Occipital lobe (tissue), 1 donor: ENCODE measurements at regions not wholly inside any gene's neighbourhood (a gene's known extent, or its start where the extent isn't known, plus 50 kb on each side); places are given as distances from the start of the nearest gene placed in this dataset.

Source experiments
- DNase-seq: peaks from one replicate; lab custom pipeline; 2025; lab: John Stamatoyannopoulos, UW

DNA sequence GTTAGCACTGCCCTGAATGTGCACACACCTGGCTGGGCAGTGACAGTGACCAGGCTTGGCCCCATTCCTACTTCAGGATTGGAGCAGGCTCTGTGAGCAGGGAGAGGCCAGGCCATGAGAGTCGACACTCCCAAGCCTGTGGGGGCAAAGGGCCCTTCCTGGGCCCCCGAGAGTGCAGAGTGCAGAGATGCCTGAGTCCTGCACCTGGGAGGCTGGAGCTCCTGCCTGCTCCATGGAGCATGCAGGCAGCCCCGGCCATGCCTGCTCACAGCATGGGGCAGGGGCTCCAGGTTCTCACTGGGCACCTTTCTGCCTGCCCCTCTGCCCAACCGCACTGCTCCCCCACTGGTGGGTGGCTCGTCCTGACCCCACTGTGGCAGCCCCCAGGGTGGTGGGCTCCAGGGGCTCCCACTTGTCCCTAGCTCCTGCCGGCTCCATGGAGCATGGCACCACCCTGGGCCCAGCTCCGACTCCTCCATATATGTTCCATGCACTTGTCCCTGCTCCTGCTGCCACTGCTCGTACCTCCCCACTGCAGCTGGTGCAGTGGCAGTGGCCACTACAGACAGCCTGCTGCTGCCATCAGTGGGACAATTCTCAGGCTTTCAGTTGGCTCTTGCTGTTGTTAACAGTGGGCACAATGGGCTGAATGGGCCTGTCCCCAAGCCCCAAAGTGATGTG lies 282.0 kb downstream of the RPRM start:
- no peak for DNase-seq

DNA sequence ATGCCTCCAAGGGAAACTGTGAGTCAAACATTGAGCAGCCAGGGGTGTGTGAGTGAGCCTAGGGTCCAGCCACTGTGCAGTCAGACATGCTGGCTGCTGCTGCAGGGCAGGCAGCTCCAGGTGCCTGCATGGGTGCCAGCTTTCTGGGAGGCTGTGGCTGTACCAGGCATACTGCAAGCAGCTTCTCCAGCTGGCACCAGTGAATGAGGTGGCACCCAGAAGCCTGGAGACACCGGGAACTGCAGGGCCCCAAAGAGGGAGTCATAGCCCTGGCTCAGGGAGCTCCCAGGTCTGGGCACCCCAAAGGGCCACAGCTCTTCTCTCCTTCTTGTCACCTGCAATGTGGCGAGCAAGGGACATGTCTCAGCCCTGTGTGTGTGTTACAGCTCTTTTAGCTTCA lies 283.2 kb downstream of the RPRM start:
- DNase-seq: no peak

DNA sequence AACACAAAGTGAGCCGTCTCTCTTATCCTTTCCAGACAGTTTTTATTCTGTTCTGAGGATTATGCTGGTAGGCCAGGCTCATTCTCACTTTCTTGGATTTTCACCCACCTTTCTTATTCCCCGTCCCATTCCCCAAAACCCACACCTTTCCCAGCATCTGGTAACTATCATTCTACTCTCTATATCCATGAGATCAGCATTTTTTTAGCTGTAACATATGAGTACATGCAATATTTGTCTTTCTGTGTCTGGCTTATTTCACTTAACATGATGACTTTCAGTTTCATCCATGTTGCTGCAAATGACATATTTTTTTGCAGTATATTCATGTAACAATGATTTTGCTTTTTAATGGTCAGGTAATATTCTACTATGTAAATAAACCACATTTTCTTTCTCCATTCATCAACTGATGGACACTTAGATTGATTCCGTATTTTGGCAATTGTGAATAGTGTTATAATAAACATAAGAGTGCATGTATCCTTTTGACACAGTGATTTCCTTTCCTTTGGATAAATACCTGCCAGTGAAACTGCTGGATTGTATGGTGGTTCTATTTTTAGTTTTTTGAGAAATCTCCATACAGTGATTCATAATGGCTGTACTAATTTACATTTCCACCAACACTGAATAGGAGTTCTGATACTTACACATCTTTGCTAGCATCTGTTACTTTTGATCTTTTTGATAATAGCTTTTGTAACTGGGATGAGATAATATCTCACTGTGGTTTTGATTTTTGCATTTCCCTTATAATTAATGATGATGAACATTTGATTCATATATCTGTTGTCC lies 289.3 kb downstream of the RPRM start:
- no peak for DNase-seq

DNA sequence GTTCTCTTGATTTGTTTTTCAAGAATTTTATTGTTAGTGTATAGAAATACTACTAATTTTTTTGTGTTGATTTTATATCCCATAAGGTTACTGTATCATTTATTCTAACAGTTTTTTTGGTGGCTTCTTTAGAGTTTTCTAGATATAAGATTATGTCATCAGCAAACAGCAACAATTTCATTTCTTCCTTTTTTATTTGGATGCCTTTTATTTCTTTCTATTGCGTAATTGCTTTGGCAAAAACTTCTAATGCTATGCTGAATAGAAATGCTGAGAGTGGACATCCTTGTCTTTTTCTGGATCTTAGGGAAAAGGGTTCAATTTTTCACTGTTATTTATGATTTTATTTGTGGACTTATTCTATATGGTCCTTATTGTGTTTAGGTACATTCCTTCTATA lies 298.8 kb downstream of the RPRM start:
- DNase-seq: no peak

DNA sequence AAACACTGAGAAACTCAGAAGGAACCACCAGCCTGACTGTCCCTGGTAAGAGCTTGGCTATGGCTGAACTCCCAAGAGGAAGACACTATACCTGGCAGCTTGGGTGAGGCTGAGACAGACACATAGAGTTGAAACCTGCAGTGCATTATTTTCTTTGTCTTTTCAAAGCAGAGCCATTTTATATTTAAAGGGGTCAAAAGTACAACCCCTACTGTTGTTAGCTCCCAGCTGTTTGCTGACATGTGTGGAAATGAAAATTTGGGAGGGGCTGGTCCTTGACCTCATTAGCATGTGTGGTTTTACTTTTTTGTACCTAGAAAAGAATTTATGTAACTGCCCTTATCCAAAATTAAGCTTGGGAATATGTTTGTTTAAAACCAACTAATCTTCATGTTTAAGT lies 309.0 kb downstream of the RPRM start:
- DNase-seq: no peak

DNA sequence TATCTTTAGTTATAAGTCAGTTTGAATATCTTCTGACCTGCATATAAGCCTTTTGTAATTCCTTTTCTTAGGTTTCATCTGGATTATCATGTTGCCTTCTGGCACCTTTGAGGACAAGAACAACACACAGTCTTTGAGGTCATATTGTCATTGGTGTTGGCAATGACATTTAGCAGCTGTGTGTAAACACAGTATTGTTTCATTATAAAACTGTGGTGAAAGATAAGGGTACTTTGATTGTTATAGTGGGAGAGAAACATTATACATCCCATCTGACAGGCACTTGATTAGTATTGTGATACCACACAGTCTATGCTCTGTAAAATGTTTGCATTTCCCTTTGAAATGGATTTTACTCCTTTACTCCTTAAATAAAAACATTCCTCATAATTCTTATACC lies 313.5 kb downstream of the RPRM start:
- DNase-seq: no peak

DNA sequence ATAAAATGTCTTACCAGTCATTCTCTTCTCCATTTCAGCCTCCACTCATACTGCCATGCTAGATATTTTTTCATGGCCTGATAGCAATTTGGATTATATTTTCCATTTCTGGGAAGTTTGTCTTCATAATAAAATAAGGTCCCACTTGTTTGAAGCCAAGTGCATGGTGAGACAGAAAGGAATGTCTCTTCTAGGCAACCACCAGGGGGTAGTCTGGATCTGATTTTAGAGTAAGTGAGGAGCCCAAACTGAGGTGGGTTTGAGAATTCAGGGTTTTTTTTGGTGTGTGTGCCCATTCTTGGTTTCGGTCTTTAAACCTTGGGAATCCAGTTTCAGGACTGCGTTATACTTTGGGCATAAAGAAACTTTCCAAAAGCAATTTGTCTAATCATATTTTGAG lies 315.5 kb downstream of the RPRM start:
- DNase-seq: no peak

DNA sequence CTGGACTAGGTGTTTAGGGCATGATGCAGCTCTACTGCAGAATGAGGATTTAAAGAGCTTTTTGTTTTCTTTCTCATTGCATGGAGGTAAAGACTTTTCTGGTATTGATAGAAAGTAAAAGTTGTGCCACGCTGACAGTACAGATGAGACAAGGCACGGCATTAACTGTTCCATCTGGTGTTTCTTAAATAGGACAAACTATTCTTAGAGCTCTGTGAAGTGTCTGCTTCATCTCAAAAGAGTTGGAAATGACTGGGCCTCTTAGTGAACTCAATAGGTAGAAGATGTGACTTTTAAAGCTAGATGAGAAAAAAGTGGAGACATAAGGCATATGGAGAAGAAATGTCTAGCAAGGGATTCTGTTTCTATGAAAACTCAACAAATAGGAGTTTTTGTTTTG lies 321.8 kb downstream of the RPRM start:
- no peak for DNase-seq

DNA sequence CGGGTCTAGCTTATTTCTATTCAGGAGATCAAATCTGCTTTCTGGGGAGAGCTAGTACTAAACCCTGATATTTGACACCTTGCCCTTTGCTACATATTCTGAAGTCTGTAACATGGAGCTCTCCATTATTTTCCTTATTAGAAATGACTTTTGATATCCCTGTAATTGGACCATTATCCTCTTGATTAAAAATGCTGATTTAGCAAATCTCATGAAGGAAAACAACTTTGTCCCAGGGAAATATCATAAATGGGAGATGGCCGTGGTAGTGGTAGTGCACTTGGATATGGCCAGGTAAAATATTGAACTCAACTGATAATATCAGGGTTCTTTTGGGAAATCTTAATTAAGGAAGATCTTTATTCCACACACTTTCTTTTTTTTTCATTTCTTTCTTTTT lies 326.5 kb downstream of the RPRM start:
- no peak for DNase-seq

DNA sequence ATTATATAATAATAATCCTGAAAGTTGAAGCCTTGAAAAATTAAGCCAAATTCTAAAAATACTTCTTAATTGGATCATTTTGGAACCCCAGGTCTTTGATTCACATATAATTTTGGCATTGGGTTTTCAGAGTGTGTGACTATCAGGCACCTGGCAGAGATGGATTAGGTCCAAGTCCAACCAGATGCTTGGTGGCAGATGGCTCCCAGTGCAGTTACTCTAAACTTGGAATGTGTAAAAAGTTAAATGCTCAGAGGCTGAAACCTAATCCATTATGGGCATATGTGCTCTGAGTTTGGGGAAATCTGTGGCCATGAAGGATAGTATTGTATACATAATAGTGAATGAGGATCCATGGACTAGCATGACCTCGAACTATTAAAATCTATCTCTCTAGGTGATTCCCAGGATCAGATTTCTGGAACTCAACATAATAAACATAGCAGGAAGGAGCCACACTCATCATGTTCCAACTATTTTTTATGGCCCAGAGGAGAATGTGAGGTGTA lies 333.0 kb downstream of the RPRM start:
- DNase-seq: peak; percentile 3

DNA sequence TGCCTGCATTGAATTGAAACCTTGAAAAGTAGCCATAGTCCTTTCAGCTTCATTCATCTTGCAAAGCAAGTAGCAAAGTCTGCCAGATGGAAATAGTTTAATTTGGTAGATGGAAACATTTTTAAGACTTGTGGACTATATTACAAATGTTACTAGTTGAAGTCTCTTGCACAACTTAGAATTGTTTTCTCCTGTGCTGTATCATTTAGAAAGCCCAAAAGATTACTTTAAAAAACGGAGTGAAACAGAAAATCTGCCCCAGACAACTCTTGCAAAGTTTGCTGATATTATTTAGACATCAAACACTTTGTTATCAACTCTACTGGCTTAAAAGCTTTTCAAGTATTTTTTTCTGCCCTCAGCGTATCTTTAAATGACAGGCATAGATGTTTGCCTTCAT lies 335.0 kb downstream of the RPRM start:
- DNase-seq: no peak

DNA sequence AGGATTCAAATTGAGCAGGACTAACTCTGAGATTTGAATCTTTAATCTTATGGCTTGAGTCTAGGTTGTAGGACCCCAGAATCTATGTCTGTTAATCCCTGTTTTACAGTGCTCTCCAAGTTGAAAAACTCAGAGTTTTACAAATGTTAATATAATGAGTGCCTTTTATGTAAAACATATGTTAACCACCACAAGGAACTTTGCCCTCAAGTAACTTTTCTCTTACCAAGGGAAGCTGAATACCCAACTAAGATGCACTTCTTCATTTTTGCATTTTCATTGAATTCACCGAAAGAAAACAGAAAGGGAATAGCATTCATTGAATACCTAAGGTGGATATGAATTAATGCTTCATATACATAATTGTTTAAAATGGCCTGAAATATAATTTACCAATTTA lies 338.1 kb downstream of the RPRM start:
- DNase-seq: no peak

DNA sequence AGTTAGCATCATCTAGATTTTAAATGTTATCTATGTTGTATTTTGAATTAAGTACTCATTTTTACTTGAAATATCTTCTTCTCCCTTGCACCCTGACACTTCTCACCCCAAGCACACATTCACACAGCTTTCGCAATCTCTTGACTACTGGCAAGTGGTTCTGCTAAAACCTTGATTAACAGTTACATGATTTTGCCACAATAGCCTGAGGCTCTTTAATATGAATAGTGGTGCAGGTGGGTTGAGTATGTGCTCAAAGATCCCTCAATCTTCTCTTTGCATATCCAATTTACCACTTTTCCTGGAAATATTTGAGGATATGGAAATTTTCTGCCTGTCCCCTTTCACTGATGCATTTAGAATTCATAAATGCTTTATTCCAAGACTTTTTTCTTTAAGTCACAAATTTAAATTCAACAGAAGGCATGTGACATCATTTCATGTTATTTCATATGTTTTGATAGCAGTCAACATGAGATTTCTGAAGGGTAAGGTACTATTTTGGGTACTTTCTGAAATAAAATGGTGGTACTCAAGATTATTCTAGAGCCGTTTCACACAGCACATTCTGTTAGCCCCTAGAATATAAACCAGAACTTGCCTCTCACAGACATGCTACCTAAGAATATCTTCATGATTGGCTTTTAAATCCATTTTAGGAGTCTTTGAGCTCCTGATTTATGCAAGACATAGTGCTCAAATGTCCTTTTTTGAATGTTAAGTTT lies 339.7 kb downstream of the RPRM start:
- no peak for DNase-seq

DNA sequence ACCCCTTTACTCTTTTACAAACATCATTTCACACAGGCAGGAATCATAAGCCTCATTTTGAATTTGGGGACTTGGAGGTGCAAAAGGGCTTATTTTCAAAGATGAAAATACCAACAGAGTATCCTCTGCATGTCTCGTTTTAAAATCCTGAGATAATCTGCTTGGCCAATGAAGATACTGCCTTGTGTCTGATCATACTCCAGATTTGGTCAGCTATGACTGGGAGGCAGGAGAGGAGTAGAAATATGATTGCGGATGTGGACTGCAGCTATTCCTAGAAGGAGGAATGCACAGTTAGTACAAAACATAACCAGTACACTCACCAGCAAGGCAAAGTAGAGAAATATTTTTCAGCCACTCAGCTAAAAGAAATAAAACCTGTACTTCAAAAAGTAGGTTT lies 342.3 kb downstream of the RPRM start:
- no peak for DNase-seq

DNA sequence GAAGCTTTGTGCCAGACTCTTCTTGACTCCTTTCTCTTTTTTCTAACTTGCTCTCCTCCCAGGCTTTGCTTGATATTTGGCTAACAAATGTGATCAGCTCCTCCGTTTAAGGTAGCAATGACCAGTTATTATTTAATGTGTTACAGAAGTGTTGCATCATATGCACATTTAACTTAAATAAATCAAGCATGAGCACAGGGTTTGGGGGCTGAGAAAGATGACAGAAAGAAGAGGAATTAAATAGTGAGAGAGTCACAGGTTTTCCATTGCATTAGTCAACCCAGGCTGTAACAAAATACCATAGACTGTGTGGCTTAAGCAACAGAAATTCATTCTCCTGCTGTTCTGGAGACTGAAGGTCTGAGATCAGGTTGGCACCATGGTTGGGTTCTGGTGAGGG lies 343.8 kb downstream of the RPRM start:
- DNase-seq: no peak

DNA sequence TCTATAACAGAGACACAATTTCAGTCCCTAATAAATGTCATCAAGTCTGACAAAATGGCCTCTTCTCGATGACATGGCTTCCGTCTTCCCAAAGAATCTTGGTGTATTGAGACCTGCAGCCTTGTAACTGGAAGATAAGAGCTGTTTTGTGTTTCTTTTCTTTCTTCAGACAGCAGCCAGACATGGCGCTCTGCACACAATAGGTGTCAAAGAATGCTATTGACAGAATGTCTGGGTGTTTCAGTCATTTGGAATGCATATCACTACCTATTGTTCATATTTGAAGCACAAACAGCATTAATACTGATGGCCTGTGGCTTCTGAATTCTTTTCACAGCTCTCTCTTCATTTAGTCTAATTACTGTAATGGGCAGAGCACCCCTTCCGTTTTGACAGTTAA lies 344.8 kb downstream of the RPRM start:
- no peak for DNase-seq

DNA sequence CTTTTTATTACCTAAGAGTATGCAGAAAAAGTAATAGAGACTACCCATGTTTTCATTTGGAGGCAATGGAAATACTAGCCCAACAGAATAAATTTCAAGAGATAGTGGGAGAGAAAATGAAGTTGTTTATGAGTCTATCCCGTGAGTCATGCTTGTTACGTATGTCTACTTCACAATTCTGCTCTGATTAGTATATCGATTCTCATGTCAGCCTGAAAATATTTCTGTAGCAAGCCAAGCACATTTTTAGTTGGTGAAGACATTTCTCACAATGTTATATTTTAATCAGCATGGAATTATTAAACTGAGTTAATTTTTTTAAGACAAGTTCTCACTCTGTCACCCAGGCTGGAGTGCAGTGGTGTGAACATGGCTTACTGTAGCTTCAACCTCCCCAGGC lies 346.1 kb downstream of the RPRM start:
- no peak for DNase-seq

DNA sequence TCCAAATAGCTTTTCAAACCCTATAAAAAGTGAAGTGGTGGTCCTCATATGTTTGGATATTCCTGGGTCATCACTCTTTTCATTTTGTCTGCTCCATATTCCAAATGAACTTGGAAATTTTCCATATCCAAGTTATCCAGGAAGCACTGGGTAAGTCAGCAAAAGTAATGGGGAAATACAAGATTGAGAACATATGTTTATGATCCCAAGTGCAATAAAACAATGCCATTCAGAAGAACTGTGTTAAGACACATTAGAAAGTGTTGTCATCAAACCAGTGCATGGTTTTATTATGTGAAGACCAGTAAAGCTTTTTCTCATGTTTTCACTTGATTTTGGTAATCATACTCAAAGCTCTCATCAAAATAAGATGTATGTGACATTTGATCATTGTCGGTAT lies 363.4 kb downstream of the RPRM start:
- DNase-seq: no peak

DNA sequence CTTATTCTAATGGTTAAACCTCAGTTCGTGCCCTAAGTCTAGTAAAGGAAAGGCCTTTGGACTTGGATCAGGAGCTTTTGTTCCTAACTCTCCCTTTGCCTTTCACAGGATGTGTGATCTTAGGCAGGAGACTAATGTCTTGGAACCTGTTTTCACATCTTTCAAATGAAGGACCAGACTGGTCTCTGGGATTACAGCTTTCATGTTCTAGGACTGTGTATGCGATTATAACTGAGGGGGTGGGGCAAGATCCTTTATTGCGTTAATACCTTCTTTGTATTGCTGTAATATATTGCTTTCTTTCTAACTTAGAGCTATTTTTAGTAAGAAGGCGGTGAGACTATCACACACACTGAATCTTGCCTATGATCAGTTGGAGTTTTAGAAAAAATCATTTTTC lies 368.1 kb downstream of the RPRM start:
- no peak for DNase-seq

DNA sequence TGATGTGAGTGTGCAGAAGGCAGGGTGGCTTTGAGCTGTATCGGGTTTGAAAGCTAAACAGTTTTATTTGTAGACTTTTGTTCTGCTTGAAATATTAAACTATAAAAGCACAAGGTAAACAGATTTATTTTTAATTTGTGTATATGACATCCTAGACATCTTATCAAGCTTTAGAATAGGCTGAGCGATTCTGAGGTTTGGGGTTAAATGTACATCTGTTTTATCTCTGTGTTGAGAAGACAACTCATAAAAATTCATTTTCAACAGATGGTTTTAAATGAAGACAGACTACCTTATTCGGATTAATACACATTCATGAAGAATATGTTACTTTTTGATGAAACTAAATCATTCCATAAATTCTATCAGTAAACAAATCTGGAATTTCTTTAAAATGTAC lies 368.8 kb downstream of the RPRM start:
- DNase-seq: no peak

DNA sequence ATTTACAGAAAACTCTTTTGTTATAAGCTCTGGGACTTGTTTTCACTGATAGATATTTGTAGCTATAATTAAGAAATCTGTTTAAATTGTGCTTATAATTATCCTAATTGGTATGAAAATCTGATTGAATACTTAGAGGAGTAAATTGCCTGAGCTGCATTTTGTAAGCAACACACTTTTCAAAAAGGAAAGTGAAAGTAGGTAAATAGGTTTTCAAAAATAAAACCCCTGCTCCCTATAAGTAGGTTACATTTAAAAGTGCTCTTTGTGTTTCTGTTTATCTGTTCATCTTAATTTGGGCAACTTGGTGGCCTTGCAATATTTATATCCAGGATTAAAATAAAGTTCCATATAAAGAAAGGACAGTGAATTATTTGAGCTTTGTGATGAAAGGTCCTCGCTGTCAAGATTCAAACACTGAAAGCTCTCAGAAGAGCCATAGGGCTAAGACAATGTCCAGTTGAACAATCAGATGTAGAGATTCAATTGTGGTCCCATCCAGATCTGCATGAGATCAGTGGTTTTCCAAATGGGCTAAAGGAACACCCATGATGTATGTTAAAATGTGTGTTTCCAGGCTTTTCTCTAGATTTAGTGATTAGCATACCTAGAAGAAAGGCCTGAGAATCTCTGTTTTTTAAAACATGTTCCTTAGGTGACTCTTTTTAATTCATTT lies 371.6 kb downstream of the RPRM start:
- no peak for DNase-seq
